GM12874 (cell line): ENCODE measurements at regions not wholly inside any gene's neighbourhood (a gene's known extent, or its start where the extent isn't known, plus 50 kb on each side); places are given as distances from the start of the nearest gene placed in this dataset.

Experiments
- TF ChIP-seq, protein P1 (sequence below): IDR thresholded peaks from 2 replicates; pipeline ENCODE4 v1.5.1; 2011; ENCODE audit warnings: low read depth, mild to moderate bottlenecking, control low read depth, low read length, moderate library complexity; ENCODE audit not compliant: insufficient read depth

DNA sequence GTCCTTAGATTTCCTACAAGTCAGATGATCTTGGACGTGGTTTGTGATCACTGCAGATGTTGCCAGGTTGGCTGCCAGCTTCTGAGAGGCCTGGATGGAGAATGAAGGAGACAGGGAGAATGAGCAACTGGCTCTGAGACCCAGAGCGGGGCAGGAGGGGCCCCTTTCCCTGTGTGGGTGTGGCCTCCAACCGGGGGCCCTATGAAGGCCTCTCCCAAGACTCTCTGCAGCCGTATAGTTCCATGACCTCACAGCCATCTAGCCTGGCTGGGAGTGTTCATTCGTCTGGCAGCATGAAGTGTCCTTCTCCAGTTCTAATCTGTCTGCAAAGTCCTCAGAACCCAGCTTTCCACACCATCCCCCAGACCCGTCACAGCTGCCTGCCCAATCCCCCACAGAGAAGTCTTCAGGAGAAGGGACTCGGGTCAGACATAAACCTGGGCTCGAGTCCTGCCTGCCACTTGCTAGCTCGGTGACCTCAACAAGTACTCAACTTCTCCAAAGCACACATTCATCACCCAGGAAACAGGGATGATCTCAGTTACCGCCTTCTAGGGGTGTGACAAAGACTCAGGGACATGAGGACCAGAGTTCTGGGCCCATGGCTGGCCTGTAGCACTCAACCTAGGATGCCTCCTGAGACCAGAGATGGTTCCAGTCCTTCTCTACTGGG lies 122.6 kb downstream of the EDN3 start:
- TF ChIP-seq, protein P1, sequence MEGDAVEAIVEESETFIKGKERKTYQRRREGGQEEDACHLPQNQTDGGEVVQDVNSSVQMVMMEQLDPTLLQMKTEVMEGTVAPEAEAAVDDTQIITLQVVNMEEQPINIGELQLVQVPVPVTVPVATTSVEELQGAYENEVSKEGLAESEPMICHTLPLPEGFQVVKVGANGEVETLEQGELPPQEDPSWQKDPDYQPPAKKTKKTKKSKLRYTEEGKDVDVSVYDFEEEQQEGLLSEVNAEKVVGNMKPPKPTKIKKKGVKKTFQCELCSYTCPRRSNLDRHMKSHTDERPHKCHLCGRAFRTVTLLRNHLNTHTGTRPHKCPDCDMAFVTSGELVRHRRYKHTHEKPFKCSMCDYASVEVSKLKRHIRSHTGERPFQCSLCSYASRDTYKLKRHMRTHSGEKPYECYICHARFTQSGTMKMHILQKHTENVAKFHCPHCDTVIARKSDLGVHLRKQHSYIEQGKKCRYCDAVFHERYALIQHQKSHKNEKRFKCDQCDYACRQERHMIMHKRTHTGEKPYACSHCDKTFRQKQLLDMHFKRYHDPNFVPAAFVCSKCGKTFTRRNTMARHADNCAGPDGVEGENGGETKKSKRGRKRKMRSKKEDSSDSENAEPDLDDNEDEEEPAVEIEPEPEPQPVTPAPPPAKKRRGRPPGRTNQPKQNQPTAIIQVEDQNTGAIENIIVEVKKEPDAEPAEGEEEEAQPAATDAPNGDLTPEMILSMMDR: no peak

DNA sequence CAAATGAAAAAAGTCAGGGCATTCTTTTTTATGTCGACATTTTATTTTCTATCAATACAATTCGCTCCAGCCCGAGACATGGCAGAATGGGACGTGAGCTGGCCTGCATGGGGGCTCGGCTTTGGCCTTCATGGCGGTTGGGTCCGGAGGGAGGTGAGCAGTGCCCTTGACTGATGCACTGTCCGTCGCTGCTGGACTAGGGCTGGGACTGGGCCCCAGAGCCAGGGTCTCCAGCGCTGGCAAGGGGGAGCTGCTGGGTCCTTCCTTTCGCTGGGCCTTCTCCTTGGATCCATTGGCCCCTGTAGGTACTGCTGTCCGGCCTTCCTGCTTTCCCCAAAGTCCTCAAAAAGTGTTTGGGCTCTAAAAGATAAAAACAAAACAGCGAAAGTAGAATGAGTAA lies 124.6 kb downstream of the EDN3 start:
- TF ChIP-seq, protein P1: no peak

DNA sequence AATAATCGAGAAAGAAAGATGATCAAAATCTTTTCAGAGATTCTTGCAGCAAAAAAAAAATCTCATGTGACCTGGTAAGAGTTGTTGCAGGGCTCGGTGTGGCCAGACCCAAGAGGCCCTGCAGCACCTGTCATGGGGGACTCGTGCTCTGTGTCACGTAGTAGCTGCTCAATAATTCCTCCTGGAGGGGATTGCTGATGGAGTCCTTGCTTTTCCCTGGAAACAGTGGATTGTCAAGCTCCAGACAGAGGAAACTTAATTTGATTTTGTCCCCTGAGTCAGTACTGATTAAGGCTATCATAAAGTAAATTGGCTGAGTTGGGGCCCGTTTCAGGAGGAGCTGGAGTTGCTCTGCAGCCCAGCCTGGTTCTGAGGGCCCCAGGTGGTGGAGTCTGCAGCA lies 125.2 kb downstream of the EDN3 start:
- TF ChIP-seq, protein P1: no peak

DNA sequence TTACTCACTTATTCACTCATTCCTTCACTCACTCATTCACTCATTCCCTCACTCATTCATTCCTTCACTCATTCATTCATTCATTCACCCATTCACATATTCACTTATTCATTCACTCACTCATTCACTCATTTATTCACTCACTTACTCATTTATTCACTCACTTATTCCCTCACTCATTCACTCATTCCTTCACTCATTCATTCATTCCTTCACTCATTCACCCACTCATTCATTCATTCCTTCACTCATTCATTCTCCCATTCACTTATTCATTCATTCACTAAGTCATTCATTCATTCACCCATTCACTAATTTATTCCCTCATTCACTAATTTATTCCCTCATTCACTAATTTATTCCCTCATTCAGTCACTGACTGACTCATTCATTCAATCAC lies 127.6 kb downstream of the EDN3 start:
- TF ChIP-seq, protein P1: no peak

DNA sequence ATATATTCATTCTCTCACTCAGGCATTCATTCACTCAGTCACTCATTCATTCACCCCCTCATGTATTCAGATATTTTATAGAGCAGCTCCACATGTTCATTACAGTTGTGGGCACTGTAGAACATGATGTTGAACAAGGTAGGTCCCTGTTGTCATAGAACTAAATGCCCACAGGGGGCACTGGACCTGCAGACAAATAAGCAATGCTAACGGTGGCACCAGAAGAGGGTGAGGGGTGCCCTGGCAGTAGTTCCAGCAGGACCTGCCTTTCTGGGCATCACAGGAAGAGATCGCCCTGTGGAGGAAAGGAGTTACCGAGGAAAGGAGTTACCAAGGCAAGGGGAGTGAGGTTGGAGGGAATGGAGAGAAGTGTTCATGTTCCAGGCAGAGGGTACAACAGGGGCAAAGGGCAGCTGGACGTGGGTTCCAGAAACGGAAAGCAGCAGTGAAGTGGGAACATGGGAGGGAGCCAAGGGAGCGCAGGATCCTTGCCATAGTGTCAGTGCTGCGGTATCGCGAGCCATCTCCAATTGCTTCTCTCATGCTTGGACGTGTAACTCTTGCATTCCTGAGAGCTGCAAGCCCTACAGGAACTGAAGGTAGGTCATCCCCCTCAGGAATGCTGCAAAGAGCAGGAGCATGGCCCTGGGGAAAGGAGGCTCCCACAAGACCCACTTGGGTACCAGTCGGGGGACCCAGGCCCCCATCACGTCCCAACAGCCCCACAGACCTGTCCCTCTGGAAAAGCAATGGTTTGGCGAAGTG lies 128.2 kb downstream of the EDN3 start:
- TF ChIP-seq, protein P1: 0 out of 2 replicates have a peak, but pooled peaks have one; percentile 9

DNA sequence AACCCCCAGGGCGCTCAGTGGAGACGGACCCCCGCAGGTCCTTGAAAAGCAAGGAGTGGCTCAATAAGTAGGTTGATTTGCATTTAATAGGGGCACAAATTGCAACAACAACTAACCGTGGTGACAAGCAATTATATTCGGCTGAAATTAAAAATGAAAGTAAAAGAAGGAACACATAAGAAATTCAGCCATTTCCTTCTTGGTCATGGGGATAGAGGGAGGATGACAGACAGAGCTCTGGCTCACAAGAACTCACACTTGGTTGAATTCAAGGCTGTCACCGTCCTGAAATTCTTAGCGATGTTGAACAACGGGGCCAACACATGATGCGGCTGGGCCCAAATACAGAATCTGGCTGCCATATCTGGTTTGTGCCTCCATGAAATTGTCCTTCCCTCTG lies 129.0 kb downstream of the EDN3 start:
- TF ChIP-seq, protein P1: no peak

DNA sequence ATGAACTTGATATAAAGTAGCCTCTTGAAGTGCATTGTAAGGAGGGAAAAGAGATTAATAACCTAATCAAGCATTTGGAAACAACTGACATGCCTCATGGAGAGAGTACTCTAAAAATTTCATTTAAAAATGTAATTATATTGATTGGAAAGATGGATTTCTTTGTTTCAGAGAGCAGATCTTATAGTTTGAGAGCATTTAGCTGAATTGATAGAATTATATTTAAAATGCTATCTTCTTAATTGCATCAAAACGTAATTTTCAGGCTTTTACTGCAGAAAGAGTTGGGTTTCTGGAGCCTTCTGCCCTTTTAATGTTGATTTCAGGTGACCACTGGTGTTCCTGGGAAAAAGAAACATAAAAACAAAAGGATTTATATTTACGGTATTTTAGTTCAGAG lies 130.6 kb downstream of the EDN3 start:
- TF ChIP-seq, protein P1: no peak
